Stimulated activated naive CD8-positive, alpha-beta T cell treated with anti-CD3 and anti-CD28 coated beads, Interleukin-15, Interleukin-2, amounts not matched to agents 100 U/mL and 50 U/mL, for 24 hours (primary cell): ENCODE measurements at regions not wholly inside any gene's neighbourhood (a gene's known extent, or its start where the extent isn't known, plus 50 kb on each side); places are given as distances from the start of the nearest gene placed in this dataset.

Experiments used
- ATAC-seq: fragments of 150-1000 bp; cut with Tn5 transposase; one replicate; pipeline ENCODE4 v1.10.0; 2021
- DNase-seq: peaks from one replicate; pipeline ENCODE4 v3.0.0; 2021

DNA sequence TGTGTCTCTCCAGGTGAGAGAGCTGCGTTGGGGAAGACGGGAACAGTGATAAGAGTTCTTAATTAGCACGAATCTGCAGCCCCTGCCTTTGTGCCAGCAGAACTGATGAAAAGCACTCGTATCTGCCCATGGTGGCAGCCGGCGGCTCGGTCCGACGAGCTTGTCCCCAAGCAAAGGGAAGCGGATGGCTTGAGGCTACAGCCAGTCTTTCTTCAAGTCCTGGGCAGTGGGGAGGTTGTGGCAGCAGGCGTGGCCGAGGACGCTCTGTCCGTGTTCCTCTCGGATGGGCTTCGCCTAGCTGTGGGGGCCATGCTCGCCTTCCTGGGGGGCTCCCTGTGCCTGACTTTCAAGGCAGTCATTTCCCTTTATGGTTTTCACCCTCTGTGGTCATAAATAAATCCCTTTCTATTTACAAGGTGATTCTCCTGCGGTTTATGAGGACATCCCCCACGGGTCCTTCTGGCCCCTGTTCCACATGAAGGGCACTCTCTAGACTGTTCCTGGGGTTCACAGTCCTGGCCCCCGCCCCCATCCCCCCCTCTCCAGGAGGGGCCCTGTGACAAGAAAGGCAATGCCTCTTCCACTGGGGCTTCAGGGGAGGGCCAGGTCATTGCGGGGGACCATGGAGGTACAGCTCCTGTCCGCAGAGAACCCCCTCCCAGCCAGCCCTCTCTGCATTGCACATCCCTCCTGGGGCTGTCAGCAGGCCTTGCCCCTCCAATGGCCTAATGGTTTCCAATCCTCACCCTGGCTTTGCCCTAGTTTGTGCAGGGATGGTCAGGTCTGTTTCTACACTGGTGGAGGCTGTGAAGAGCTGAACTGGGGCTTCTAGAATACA is 1212.3 kb downstream of the BRD1 start:
- ATAC-seq (no peak), DNase-seq (no peak)

DNA sequence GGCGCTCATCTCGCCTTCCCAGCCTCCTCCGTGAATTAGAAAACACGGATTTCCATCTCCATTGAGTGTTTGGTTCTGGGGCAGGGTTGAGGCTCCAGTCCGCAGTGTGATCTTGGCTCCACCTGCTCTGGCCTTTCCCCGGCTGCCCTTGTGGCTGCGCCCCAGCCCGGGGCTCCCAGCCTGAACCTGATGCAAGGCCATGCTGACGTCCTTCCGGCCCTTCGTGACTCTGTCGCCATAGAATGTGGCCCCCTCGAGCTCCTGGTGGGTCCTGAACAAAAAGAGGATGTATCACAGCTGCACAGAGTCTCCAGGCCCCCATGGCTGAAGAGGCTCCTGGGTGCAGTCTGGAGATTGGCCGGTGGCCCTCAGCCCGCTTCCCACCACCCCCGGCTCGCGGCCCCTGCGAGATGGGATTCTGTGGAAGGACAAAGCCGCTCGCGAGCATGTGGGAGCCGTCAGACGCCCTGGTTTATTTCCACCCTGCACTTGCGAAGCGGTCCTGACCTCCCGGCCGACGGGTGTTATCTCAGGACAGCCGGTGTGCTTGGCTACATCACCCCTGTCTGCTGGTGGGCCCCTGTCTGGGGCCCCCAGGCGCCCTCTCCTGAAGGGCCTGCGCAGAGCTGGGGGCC is 1214.0 kb downstream of the BRD1 start:
- ATAC-seq: no peak
- no peak for DNase-seq

- DNase-seq: no peak
- no peak for ATAC-seq
Observed at GRCh38 chr22:48612077-48612995, 1215.3 kb downstream of the BRD1 start.

GRCh38 chr22:48609279-48609865 is 1218.3 kb downstream of the BRD1 start:
- DNase-seq (no peak), ATAC-seq (no peak)

- no peak for ATAC-seq
- no peak for DNase-seq
Observed at GRCh38 chr22:48607901-48608662, 1219.6 kb downstream of the BRD1 start.

DNA sequence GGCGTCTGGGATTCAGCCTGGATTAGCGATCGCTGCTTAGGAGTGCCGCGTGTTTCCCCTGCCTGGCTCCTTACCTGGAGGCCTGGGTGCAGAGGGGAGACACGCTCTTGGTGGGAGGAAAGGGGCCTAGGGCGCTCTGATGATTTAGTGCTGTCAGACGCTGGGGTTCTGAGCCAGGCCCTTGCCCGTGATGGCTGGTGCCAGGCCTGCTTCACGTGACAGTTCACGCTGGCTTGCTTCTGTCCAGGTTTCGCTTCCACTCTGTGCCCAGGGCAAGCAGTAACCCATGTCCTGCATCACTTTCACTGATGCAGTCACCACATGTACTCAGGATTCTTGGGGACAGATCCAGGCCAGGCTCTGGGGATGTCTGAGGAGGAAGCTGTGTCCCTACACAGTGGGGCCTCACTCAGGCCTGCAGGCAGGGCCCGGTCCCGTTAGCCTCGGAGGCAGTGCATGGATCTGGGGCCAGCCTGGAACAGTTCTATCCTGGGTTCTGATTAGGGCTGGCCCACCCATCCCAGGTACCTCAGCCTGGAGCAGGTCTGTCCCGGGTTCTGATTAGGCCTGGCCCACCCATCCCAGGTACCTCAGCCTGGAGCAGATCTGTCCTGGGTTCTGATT is 1220.9 kb downstream of the BRD1 start:
- ATAC-seq (no peak), DNase-seq (no peak)

DNA sequence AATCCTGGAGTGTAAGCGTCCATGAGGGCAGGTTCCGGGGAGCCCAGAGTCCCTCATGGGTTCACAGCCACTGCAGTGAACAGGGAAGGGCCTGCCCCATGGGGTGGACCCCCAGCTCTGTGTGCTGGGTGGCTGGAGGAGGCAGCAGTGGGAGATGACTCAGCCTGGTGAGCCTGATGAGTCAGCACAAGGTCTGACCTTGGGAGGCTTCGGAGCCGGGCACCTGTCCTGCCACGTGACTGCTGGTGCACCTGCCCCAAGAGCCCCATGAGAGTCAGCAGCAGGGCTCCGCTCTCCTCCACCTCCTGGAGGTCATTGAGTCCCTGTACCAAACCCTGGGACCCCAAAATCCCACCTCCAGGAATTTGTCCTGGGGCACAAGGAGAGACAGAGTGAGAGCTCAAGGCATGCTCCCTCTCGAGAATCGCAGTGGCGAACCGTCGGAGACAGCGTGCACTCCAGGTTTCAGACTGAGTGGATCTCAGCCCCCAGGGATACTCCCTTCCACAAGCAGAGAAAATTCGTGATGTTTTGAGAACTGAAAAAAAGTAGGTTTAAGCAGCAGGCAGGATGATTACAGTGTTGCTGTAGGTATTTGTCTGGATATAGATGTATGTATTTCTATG is 1221.7 kb downstream of the BRD1 start:
- ATAC-seq: no peak

GRCh38 chr22:48605125-48605524 is 1222.5 kb downstream of the BRD1 start:
- DNase-seq (no peak), ATAC-seq (no peak)

More for the DNA sequence above, 1221.7 kb downstream of the BRD1 start:
- DNase-seq: no peak

DNA sequence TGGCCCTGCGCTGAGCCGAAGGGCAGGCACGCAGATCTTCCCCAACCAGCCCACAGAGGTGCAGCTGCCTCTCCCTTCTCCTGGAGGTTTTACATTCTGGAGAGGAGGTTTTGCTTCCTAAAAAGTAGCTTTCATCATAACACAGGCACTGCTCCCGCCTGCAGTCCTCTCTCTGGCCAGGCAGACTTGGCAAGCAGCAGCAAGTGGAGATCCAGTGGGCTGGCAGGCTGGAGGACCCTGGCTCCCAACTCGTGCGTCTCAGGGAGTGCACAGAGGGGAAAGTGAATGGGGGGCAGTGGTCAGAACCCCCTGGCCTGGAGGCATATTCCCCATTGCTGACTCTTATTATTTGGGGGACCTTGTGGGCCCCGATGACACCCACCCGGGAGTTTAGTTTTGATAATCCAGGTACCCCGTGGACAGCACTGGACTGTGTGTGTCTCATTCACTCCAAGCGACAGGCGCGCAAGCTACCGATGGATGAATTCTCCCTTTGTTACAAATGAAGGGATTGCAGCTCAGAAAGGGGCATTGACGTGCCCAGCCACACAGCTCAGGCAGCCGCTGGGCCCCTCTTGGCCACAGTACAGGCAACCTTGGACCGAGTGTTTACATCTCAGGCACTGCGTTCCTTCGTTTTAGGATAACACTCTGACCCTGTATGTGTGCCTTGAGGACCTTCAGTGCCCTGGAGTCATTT is 1223.9 kb downstream of the BRD1 start:
- DNase-seq: no peak
- ATAC-seq: no peak

DNA sequence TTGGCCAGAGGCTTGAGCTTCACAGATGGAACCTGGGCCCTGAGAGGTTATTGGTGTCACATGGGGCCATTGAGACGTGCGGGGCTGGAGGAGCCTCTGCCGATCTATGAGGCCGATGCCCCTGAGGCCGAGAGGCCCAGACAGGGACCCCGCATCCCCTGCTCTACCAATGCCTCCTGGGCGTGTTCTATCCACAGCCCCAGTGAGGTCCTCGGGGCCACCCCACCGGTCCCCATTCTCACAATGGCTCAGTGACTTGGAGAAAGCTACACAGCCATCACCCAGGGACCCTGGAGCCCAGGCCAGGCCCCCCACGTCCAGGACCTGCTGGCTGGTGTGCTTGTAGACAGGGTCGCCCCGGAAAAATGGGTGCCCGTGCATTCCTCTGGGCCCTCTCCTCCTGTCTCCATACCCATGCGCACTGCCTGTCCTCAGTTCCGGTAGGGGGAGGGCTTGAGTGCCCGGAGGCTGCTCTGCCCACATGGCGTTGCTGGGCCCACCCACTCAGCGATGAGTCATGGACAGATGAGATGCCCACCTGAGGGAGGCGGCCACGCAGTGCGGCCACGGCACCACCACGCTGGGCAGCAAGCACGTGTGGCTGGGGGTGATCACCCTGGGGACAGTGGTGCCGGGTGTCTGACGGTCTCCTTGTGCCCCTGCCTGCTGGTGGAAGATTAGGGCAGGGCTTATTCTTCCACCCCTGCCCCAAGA is 1224.7 kb downstream of the BRD1 start:
- ATAC-seq (no peak), DNase-seq (no peak)

- no peak for ATAC-seq
- no peak for DNase-seq
Observed at GRCh38 chr22:48600681-48601080, 1227.0 kb downstream of the BRD1 start.

DNA sequence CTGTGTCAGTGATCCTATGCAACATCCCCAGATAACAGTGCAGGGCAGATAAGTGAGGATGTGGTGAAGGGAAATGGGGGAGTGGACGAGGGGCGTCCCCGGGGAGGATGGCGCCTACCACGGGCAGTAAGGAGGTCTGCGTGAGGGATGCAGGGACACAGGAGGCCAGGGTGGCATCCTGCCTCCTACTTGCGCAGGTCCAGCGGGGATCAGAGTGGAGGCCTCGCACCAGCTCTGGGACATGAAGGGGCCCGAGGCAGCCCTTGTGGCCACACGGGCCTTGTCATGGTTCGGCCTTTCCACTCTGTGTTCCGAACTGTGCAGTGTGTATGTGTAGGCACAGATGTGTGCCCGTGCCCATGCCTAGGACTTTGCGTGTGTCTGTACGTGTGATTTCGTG is 1227.5 kb downstream of the BRD1 start:
- ATAC-seq: no peak

DNA sequence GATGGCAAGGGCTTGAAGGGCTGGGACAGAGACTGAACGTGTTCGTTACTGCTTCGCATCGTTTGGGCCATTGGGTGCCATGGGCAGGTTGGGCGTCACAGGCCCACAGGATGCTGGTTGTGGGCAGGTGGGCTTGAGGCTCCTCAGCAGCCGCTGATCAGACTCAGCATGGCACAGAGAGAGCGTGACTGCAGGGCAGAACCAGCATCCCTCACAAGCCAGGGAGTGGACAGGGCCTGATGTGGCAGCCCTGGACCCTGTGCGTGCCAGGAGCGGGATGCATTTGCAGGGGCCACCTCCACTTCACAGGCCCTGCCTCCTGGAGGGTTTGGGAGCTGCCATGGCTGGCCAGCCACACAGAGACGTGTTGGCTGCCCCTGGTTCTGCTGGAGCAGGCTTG is 1228.3 kb downstream of the BRD1 start:
- ATAC-seq: no peak
- no peak for DNase-seq

More for the DNA sequence above, 1227.5 kb downstream of the BRD1 start:
- no peak for DNase-seq

DNA sequence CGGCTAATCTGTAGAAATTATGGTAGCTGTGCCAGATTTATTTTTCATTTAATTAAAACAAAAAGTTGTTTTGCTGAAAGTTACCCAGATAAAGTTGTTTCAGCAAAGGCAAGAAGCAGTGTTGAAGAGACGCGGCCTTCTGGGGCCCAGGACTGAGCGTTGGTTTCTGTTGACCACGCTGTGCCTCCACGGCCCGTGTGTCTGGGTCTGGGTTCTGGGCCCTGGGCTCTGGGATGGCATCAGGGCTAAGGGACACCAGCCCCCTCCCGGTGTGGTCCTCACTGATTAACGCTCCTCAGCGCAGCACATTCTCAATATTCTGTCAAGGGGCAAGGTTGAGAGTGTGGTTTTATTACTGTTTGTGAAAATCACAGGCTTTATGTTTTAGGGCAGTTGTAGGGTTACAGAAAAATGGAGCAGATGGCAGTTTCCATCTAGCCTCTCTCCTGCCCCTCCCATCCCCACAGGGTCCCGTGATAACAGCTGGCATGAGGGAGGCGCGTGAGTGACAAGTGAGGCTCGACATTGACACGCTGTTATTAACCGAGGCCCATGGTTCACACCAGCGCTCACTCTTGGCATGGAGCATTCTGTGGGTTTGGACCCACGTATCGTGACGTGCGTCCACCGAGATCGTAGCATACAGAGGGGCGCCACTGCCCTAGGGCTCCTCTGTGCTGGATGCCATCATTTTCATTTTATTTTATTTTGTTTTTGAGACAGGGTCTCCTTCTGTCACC is 1231.4 kb downstream of the BRD1 start:
- DNase-seq (no peak), ATAC-seq (no peak)

DNA sequence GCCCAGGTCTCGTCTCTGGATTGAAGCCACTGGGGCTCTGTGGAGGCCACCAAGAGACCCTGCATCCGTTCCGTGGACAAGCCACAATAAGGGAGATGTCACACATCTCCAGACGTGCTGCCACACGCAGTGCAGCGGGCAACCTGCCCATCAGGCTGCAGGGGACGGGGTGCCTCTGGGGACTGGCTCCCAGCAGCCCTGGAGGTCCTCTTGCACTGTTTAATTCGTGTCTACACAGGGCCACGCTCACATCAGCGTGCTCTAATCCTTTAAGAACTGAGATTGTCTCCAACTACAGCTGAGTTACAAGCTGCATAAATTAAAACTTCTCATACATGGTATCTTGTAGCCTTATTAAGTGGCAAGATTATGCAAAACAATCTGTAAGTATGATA is 1232.2 kb downstream of the BRD1 start:
- ATAC-seq (no peak), DNase-seq (no peak)

GRCh38 chr22:48594757-48595510 is 1232.7 kb downstream of the BRD1 start:
- ATAC-seq: no peak
- DNase-seq: no peak

DNA sequence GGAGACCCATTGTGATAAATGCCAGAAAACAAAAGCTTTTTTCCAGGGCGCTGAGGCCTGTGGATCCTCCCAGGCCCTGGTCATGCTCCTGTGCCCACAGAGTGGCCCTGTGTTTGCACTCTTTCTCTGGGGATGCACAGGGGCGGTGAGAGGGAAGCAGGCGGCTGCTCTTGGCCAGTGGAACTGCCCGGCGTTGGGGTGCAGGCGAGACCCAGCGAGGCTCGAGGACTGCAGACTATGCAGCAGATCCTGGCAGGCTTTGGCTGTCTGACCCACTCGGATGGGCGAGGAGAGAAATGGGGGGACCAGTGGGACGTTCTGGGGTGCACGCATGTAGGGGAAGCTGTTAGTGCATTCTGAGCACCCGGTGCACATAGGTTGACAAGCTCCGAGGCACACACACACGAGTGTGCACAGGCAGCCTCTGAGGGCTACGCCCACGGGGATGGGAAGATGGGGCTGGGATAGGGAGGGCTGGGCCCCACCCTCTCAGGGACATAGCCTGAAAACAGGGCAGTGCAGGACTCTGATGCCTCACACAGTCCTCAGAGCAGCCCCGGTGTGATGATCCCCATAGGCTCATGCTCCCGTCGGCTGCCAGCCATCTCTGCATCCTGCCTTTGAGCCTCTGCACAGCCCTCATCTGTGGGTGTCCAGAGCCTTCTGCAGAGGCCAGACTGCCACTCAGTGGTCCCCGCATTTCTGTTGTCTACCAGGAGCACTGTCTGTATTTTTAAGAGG is 1233.5 kb downstream of the BRD1 start:
- DNase-seq (no peak), ATAC-seq (no peak)
